ENCODE measurements at regions not wholly inside any gene's neighbourhood (a gene's known extent, or its start where the extent isn't known, plus 50 kb on each side); places are given as distances from the start of the nearest gene placed in this dataset.

DNA sequence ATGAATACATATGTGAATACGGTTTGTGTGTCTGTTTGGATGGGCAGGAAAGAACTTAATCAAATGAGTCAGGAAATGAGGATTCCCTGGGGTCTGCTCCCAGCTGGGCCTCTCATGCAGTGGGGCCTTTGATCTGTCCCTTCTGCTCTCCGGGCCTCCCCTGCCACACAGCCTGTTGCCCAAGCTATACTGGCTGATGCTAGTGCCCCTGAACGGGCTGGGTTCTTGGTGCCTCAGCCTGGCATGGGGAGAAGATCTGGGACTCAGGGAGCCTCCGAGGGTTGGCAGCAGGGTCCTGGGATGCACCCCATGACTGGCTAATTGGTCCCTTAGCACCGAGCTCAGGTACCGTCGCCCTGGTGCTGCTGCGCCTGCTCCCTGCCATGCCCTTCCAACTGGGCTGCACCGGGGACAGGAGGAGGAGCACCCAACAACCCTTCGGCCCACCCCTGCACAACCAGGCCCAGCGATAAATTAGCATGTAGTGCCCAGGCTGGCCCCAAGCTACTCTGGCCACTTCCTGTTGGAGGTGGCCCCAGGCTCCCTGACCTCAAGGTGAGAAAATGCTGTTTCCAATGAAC, 59.9 kb upstream of the DUSP5 start:
- Histone ChIP-seq H3F3A (replicated peaks; ENCODE audit: low read depth) (no peaks in the 10 kb centered on the region), H3K4me2 (no peak overlapping the region), H2AFZ (no peak overlapping the region), H3K4me3 (no peak overlapping the region), H3K27ac (ENCODE audit: low read depth) (no peak overlapping the region), H3K9me2 (ENCODE audit: insufficient read depth) (no peaks in the 10 kb centered on the region), H3K4me1 (ENCODE audit: insufficient read depth) (no peaks in the 10 kb centered on the region), H3K27me3 (ENCODE audit: insufficient read depth) (no peaks in the 10 kb centered on the region), H3K79me2 (replicated peaks; ENCODE audit: insufficient read depth) (no peaks in the 10 kb centered on the region), H3K36me3 (ENCODE audit: insufficient read depth) (no peaks in the 10 kb centered on the region), H4K20me1 (replicated peaks; ENCODE audit: insufficient read depth) (no peaks in the 10 kb centered on the region)
- H3K27me3 Mint-ChIP-seq (ENCODE audit: insufficient read depth, low read depth, poor library complexity) = peaks cover 4% of the 10 kb centered on the region
- no peak for TF ChIP-seq ZNF114 (CRISPR knock-in tag; IDR thresholded peaks at IDR 0.05)
- TF ChIP-seq, protein P1, sequence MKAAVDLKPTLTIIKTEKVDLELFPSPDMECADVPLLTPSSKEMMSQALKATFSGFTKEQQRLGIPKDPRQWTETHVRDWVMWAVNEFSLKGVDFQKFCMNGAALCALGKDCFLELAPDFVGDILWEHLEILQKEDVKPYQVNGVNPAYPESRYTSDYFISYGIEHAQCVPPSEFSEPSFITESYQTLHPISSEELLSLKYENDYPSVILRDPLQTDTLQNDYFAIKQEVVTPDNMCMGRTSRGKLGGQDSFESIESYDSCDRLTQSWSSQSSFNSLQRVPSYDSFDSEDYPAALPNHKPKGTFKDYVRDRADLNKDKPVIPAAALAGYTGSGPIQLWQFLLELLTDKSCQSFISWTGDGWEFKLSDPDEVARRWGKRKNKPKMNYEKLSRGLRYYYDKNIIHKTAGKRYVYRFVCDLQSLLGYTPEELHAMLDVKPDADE (IDR thresholded peaks at IDR 0.05) = no peak
- no peak for TF ChIP-seq CTCF (conservative IDR thresholded peaks at IDR 0.05; ENCODE audit: low read depth in 2 of 2)
- TF ChIP-seq REST (IDR thresholded peaks at IDR 0.05; ENCODE audit: unreplicated experiment) = no peak
- no peak for TF ChIP-seq ZNF331 (CRISPR knock-in tag; IDR thresholded peaks at IDR 0.05; ENCODE audit: low read depth)
- TF ChIP-seq EZH2phosphoT487 (IDR thresholded peaks at IDR 0.05; ENCODE audit: unreplicated experiment) = no peak
- TF ChIP-seq, protein P2, sequence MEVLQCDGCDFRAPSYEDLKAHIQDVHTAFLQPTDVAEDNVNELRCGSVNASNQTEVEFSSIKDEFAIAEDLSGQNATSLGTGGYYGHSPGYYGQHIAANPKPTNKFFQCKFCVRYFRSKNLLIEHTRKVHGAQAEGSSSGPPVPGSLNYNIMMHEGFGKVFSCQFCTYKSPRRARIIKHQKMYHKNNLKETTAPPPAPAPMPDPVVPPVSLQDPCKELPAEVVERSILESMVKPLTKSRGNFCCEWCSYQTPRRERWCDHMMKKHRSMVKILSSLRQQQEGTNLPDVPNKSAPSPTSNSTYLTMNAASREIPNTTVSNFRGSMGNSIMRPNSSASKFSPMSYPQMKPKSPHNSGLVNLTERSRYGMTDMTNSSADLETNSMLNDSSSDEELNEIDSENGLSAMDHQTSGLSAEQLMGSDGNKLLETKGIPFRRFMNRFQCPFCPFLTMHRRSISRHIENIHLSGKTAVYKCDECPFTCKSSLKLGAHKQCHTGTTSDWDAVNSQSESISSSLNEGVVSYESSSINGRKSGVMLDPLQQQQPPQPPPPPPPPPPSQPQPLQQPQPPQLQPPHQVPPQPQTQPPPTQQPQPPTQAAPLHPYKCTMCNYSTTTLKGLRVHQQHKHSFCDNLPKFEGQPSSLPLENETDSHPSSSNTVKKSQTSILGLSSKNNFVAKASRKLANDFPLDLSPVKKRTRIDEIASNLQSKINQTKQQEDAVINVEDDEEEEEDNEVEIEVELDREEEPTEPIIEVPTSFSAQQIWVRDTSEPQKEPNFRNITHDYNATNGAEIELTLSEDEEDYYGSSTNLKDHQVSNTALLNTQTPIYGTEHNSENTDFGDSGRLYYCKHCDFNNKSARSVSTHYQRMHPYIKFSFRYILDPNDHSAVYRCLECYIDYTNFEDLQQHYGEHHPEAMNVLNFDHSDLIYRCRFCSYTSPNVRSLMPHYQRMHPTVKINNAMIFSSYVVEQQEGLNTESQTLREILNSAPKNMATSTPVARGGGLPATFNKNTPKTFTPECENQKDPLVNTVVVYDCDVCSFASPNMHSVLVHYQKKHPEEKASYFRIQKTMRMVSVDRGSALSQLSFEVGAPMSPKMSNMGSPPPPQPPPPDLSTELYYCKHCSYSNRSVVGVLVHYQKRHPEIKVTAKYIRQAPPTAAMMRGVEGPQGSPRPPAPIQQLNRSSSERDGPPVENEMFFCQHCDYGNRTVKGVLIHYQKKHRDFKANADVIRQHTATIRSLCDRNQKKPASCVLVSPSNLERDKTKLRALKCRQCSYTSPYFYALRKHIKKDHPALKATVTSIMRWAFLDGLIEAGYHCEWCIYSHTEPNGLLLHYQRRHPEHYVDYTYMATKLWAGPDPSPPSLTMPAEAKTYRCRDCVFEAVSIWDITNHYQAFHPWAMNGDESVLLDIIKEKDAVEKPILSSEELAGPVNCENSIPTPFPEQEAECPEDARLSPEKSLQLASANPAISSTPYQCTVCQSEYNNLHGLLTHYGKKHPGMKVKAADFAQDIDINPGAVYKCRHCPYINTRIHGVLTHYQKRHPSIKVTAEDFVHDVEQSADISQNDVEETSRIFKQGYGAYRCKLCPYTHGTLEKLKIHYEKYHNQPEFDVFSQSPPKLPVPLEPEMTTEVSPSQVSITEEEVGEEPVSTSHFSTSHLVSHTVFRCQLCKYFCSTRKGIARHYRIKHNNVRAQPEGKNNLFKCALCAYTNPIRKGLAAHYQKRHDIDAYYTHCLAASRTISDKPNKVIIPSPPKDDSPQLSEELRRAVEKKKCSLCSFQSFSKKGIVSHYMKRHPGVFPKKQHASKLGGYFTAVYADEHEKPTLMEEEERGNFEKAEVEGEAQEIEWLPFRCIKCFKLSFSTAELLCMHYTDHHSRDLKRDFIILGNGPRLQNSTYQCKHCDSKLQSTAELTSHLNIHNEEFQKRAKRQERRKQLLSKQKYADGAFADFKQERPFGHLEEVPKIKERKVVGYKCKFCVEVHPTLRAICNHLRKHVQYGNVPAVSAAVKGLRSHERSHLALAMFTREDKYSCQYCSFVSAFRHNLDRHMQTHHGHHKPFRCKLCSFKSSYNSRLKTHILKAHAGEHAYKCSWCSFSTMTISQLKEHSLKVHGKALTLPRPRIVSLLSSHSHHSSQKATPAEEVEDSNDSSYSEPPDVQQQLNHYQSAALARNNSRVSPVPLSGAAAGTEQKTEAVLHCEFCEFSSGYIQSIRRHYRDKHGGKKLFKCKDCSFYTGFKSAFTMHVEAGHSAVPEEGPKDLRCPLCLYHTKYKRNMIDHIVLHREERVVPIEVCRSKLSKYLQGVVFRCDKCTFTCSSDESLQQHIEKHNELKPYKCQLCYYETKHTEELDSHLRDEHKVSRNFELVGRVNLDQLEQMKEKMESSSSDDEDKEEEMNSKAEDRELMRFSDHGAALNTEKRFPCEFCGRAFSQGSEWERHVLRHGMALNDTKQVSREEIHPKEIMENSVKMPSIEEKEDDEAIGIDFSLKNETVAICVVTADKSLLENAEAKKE (CRISPR knock-in tag; IDR thresholded peaks at IDR 0.05) = no peak
- no peak for TF ChIP-seq NANOG (IDR thresholded peaks at IDR 0.05; ENCODE audit: borderline replicate concordance)
- no peak for TF ChIP-seq STAT1 (IDR thresholded peaks at IDR 0.05; ENCODE audit: unreplicated experiment)
- no peak for TF ChIP-seq JUNB (IDR thresholded peaks at IDR 0.05; ENCODE audit: unreplicated experiment)
- H3K4me3 Mint-ChIP-seq = no peak overlapping the region
- no peak overlapping the region for H3K27ac Mint-ChIP-seq
- DNase-seq (ENCODE audit: low spot score) (no peak), ATAC-seq (no peak)
- H3K36me3 Mint-ChIP-seq (ENCODE audit: low read depth) = no peaks in the 10 kb centered on the region
- H3K4me1 Mint-ChIP-seq = peaks cover 16% of the 10 kb centered on the region
- no peaks in the 10 kb centered on the region for H3K9me3 Mint-ChIP-seq

Data from GM23338 (cell line).